HepG2 (cell line): ENCODE measurements at regions not wholly inside any gene's neighbourhood (a gene's known extent, or its start where the extent isn't known, plus 50 kb on each side); places are given as distances from the start of the nearest gene placed in this dataset.

Experiments
- ATAC-seq: fragments of 200-7000 bp; cut with Tn5 transposase; 3 replicates; pipeline ENCODE4 v1.9.1; 2020; ENCODE audit warnings: mild to moderate bottlenecking, moderate library complexity
- BruUV-seq: library from RNA; stranded (reverse); fragments of 400-500 nt; replicated peaks from 2 replicates; lab custom pipeline; 2021; lab: Mats Ljungman, UMichigan
- CTCF ChIA-PET: fragments of 300-600 bp; formaldehyde crosslinking; extraction: SDS; loops from one replicate; lab custom pipeline; 2021; ENCODE audit warnings: low total read pairs, inconsistent platforms, low intra/inter-chr PET ratio; lab: Yijun Ruan, JAX
- POLR2A ChIA-PET: fragments of 350-600 bp; sonication (Branson Sonifier 250); formaldehyde crosslinking; loops from one replicate; lab custom pipeline; 2020; ENCODE audit warnings: antibody characterized with exemption, inconsistent platforms; lab: Yijun Ruan, JAX
- DNase-seq: peaks from one replicate; pipeline ENCODE4 v3.0.0-alpha.2; 2015; ENCODE audit warnings: low spot score
- FAIRE-seq: peaks from 3 replicates; lab custom pipeline; 2011; peaks lifted over from hg19 to GRCh38; lab: Jason Lieb, UNC
- H2AFZ ChIP-seq: one replicate; pipeline ENCODE4 v1.6.1; 2011; ENCODE audit warnings: low read length, inconsistent platforms
- H3K27ac ChIP-seq: fragments of 300-600 bp; 3 replicates; pipeline ENCODE4 v1.8.0; 2011; ENCODE audit warnings: mixed run types, mild to moderate bottlenecking, mixed read lengths, low read length, inconsistent platforms; ENCODE audit not compliant: insufficient read depth; ENCODE audit errors: extremely low read length
- H3K27me3 ChIP-seq, 2 experiments: fragments of 200-600 bp in 1 of 2; 2 replicates in 1 of 2; 3 replicates in 1 of 2; pipeline versions ENCODE4 v1.6.0 to v1.8.0; 2011; ENCODE audit warnings: low read length in 2 of 2, mild to moderate bottlenecking in 2 of 2, moderate library complexity in 2 of 2, inconsistent platforms in 1 of 2; ENCODE audit not compliant: insufficient read depth in 2 of 2, control insufficient read depth in 1 of 2
- H3K36me3 ChIP-seq, 2 experiments: fragments of 200-600 bp in 1 of 2; replicated peaks in 1 of 2; 2 replicates in 1 of 2; 3 replicates in 1 of 2; pipeline versions ENCODE4 v1.5.1 to v1.8.0; 2011; ENCODE audit warnings: low read length in 2 of 2, inconsistent platforms in 1 of 2; ENCODE audit not compliant: insufficient read depth in 2 of 2, control insufficient read depth in 1 of 2
- H3K4me1 ChIP-seq: 2 replicates; pipeline ENCODE4 v1.5.1; 2012; ENCODE audit warnings: low read length, inconsistent platforms; ENCODE audit not compliant: insufficient read depth
- H3K4me2 ChIP-seq: 2 replicates; pipeline ENCODE4 v1.6.0; 2011; ENCODE audit warnings: low read depth, low read length, inconsistent platforms
- H3K4me3 ChIP-seq, 3 experiments: fragments of 200-600 bp in 1 of 3; sonication (generic), shearing (Covaris generic) in 1 of 3; replicated peaks in 1 of 3; 2 replicates each; pipeline ENCODE4 v1.5.1; 2011 to 2016; ENCODE audit warnings: low read length in 3 of 3, inconsistent platforms in 2 of 3, low read depth in 2 of 3, mild to moderate bottlenecking in 2 of 3, control low read depth in 1 of 3, mixed read lengths in 1 of 3; ENCODE audit not compliant: insufficient read depth in 1 of 3
- H3K79me2 ChIP-seq: one replicate; pipeline ENCODE4 v1.6.1; 2011; ENCODE audit warnings: low read length, inconsistent platforms; ENCODE audit not compliant: insufficient read depth
- H3K9ac ChIP-seq: 2 replicates; pipeline ENCODE4 v1.6.0; 2011; ENCODE audit warnings: mild to moderate bottlenecking, low read depth, low read length, inconsistent platforms; ENCODE audit not compliant: insufficient read depth
- H3K9me3 ChIP-seq: 2 replicates; pipeline ENCODE4 v1.5.1; 2012; ENCODE audit warnings: mild to moderate bottlenecking, low read length
- H4K20me1 ChIP-seq: 2 replicates; pipeline ENCODE4 v1.6.0; 2011; ENCODE audit warnings: inconsistent platforms, mild to moderate bottlenecking, low read length, moderate library complexity; ENCODE audit not compliant: insufficient read depth
- ADNP ChIP-seq: sonication (generic); formaldehyde crosslinking; IDR thresholded peaks from 2 replicates; pipeline ENCODE4 v1.4.0; 2020; ENCODE audit warnings: missing genetic modification reagents
- CBX2 ChIP-seq, 2 experiments: fragments of 200-600 bp in 1 of 2; sonication (generic); formaldehyde crosslinking in 1 of 2; IDR thresholded peaks; 2 replicates each; pipeline versions ENCODE4 v1.7.0 to v1.8.1; 2018 to 2022; ENCODE audit warnings: low read depth in 2 of 2, low read length in 1 of 2, mild to moderate bottlenecking in 1 of 2, missing genetic modification reagents in 1 of 2
- EED ChIP-seq: sonication (generic); formaldehyde crosslinking; IDR thresholded peaks from 2 replicates; pipeline ENCODE4 v1.5.0; 2020; ENCODE audit warnings: mild to moderate bottlenecking, missing genetic modification reagents
- EP300 ChIP-seq, 3 experiments: sonication (generic) in 1 of 3; formaldehyde crosslinking in 1 of 3; IDR thresholded peaks; 2 replicates each; pipeline versions ENCODE4 v1.5.1 to v1.6.1; 2011 to 2020; ENCODE audit warnings: low read depth in 2 of 3, low read length in 2 of 3, borderline replicate concordance in 1 of 3, improper control_type of control experiment in 1 of 3, mild to moderate bottlenecking in 1 of 3, missing genetic modification reagents in 1 of 3, moderate library complexity in 1 of 3
- IKZF1 ChIP-seq: fragments of 450-650 bp; IDR thresholded peaks from 2 replicates; pipeline ENCODE4 v1.7.1; 2016
- KLF16 ChIP-seq, 2 experiments: sonication (generic) in 1 of 2; formaldehyde crosslinking in 1 of 2; IDR thresholded peaks; 2 replicates each; pipeline versions ENCODE4 v1.6.1 to v1.8.0; 2016 to 2023; ENCODE audit warnings: missing genetic modification reagents in 2 of 2, missing compliant biosample characterization in 1 of 2
- MEF2D ChIP-seq: sonication (generic); formaldehyde crosslinking; IDR thresholded peaks from 2 replicates; pipeline ENCODE4 v1.5.1; 2020; ENCODE audit warnings: mild to moderate bottlenecking, missing genetic modification reagents
- NR2F2 ChIP-seq: IDR thresholded peaks from 2 replicates; pipeline ENCODE4 v1.6.1; 2012; ENCODE audit warnings: low read depth, inconsistent platforms, borderline replicate concordance
- PHF8 ChIP-seq: sonication (generic); formaldehyde crosslinking; IDR thresholded peaks from 2 replicates; pipeline ENCODE4 v1.5.0; 2020; ENCODE audit warnings: missing genetic modification reagents
- SIN3A ChIP-seq: IDR thresholded peaks from 2 replicates; pipeline ENCODE4 v1.6.1; 2011; ENCODE audit warnings: low read depth, mild to moderate bottlenecking, control low read depth, low read length, borderline replicate concordance
- TBL1XR1 ChIP-seq: fragments of 150-350 bp; IDR thresholded peaks from 2 replicates; pipeline ENCODE4 v1.6.1; 2014; ENCODE audit warnings: borderline replicate concordance, low read length; ENCODE audit not compliant: partially characterized antibody
- ZNF256 ChIP-seq: sonication (generic); formaldehyde crosslinking; conservative IDR thresholded peaks from 2 replicates; pipeline ENCODE4 v1.4.0; 2020; ENCODE audit warnings: missing genetic modification reagents
- ZNF282 ChIP-seq: fragments of 450-650 bp; IDR thresholded peaks from 2 replicates; pipeline ENCODE4 v1.6.1; 2018; ENCODE audit not compliant: partially characterized antibody
- ZNF343 ChIP-seq: sonication (generic); formaldehyde crosslinking; IDR thresholded peaks from 2 replicates; pipeline ENCODE4 v1.4.0; 2020; ENCODE audit warnings: mild to moderate bottlenecking, missing genetic modification reagents
- ZNF572 ChIP-seq: sonication (generic); formaldehyde crosslinking; IDR thresholded peaks from 2 replicates; pipeline ENCODE4 v1.5.1; 2020; ENCODE audit warnings: mild to moderate bottlenecking, missing genetic modification reagents
- ZSCAN20 ChIP-seq: sonication (generic); formaldehyde crosslinking; IDR thresholded peaks from 2 replicates; pipeline ENCODE4 v1.4.0; 2020; ENCODE audit warnings: missing genetic modification reagents, mild to moderate bottlenecking, borderline replicate concordance
- ZSCAN25 ChIP-seq: sonication (generic); formaldehyde crosslinking; IDR thresholded peaks from 2 replicates; pipeline ENCODE4 v1.8.0; 2022; ENCODE audit warnings: mild to moderate bottlenecking, missing genetic modification reagents
- WGBS: methylation state at CpG from one replicate; pipeline ENCODE4 v1.1.6; 2017; ENCODE audit warnings: low lambda C conversion rate; 5-methylcytosine and 5-hydroxymethylcytosine counted together
- in situ Hi-C: cut with HindIII; loops from 2 replicates; pipeline ENCODE4 v1.10.0; 2017; ENCODE audit warnings: low pct_unique_long_range_greater_than_20kb; ENCODE audit not compliant: extremely low pct_ligation_motif_present
- intact Hi-C: fragments of 100-400 bp; cut with micrococcal nuclease; formaldehyde crosslinking; loops from one replicate; pipeline ENCODE4 v1.10.0; 2022; ENCODE audit not compliant: unreplicated experiment
- TF ChIP-seq, protein P1 (sequence below): fragments of 450-650 bp; IDR thresholded peaks from 2 replicates; pipeline ENCODE4 v1.6.1; 2017
- TF ChIP-seq, protein P2 (sequence below): sonication (generic); formaldehyde crosslinking; IDR thresholded peaks from 2 replicates; pipeline ENCODE4 v1.5.0; 2020; ENCODE audit warnings: mild to moderate bottlenecking, missing genetic modification reagents
- TF ChIP-seq, protein P3 (sequence below): IDR thresholded peaks from 2 replicates; pipeline ENCODE4 v1.6.1; 2012; ENCODE audit warnings: inconsistent platforms

DNA sequence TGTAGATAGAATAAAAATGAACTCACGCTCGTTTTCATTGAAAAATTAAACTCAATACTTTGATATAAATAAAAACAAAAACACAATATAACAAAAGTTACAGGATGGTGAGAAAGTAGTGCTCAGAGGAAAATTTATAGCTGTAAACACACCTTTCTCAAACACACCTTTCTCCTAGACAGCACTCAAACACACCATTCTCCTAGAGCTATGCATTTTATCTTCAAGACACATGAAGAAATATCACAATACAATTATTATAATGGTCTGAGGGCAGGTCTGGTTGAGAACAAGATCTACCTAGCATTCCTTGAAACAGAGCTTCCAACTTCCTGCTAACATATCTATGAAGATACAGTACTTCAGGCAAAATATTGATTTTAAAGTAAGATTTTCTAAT, 183.4 kb upstream of the NBEA start:
- Histone ChIP-seq H3K79me2 (no peaks in the 10 kb centered on the region), H3K27me3 (peaks cover 0 to 6% of the 10 kb centered on the region in 2 experiments; a peak in 1 of 5 replicates), H3K4me3 (no peak overlapping the region), H4K20me1 (no peaks in the 10 kb centered on the region), H3K4me1 (no peaks in the 10 kb centered on the region), H3K4me2 (no peak overlapping the region), H2AFZ (no peak overlapping the region), H3K36me3 (no peaks in the 10 kb centered on the region), H3K9me3 (no peaks in the 10 kb centered on the region), H3K27ac (no peak overlapping the region), H3K9ac (no peak overlapping the region)
- TF ChIP-seq ZNF572, result no peak
- TF ChIP-seq, protein P1, sequence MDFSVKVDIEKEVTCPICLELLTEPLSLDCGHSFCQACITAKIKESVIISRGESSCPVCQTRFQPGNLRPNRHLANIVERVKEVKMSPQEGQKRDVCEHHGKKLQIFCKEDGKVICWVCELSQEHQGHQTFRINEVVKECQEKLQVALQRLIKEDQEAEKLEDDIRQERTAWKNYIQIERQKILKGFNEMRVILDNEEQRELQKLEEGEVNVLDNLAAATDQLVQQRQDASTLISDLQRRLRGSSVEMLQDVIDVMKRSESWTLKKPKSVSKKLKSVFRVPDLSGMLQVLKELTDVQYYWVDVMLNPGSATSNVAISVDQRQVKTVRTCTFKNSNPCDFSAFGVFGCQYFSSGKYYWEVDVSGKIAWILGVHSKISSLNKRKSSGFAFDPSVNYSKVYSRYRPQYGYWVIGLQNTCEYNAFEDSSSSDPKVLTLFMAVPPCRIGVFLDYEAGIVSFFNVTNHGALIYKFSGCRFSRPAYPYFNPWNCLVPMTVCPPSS, result no peak
- TF ChIP-seq TBL1XR1, result no peak
- TF ChIP-seq ZNF256, result no peak
- TF ChIP-seq ZSCAN20 (CRISPR knock-in tag), result no peak
- no peak for TF ChIP-seq ZSCAN25
- TF ChIP-seq ZNF282, result no peak
- no peak for TF ChIP-seq KLF16 (CRISPR knock-in tag; IDR thresholded peaks at IDR 0.05)
- TF ChIP-seq NR2F2, result no peak
- TF ChIP-seq ZNF343, result no peak
- TF ChIP-seq CBX2 (IDR thresholded peaks at IDR 0.05; ENCODE audit: low read depth, low read length), result no peak
- TF ChIP-seq CBX2 (CRISPR knock-in tag; IDR thresholded peaks at IDR 0.05; ENCODE audit: low read depth), result no peak
- no peak for TF ChIP-seq PHF8
- TF ChIP-seq, protein P2, sequence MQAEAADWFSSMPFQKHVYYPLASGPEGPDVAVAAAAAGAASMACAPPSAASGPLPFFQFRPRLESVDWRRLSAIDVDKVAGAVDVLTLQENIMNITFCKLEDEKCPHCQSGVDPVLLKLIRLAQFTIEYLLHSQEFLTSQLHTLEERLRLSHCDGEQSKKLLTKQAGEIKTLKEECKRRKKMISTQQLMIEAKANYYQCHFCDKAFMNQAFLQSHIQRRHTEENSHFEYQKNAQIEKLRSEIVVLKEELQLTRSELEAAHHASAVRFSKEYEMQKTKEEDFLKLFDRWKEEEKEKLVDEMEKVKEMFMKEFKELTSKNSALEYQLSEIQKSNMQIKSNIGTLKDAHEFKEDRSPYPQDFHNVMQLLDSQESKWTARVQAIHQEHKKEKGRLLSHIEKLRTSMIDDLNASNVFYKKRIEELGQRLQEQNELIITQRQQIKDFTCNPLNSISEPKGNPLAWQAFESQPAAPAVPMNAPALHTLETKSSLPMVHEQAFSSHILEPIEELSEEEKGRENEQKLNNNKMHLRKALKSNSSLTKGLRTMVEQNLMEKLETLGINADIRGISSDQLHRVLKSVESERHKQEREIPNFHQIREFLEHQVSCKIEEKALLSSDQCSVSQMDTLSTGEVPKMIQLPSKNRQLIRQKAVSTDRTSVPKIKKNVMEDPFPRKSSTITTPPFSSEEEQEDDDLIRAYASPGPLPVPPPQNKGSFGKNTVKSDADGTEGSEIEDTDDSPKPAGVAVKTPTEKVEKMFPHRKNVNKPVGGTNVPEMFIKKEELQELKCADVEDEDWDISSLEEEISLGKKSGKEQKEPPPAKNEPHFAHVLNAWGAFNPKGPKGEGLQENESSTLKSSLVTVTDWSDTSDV (CRISPR knock-in tag), result no peak
- TF ChIP-seq EP300 (IDR thresholded peaks at IDR 0.05; ENCODE audit: low read depth in 2 of 2, low read length in 2 of 2), result no peak
- no peak for TF ChIP-seq EP300 (CRISPR knock-in tag; IDR thresholded peaks at IDR 0.05; ENCODE audit: borderline replicate concordance)
- no peak for TF ChIP-seq IKZF1
- no peak for TF ChIP-seq EED (CRISPR knock-in tag)
- no peak for TF ChIP-seq SIN3A
- no peak for TF ChIP-seq ADNP (CRISPR knock-in tag)
- TF ChIP-seq MEF2D (CRISPR knock-in tag), result no peak
- TF ChIP-seq, protein P3, sequence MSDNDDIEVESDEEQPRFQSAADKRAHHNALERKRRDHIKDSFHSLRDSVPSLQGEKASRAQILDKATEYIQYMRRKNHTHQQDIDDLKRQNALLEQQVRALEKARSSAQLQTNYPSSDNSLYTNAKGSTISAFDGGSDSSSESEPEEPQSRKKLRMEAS, result no peak
- intact Hi-C loops (no loop called here), in situ Hi-C loops (no loop called here)
- ChIA-PET POLR2A (no interaction called here), CTCF (no interaction called here)
- 1% methylated on average over 2 of the region's 2 CpGs for WGBS
- no peak for ATAC-seq
- no peak for FAIRE-seq
- no peak for DNase-seq
- no TSS peak for BruUV-seq
